HG03342 (cell line): ENCODE measurements at regions not wholly inside any gene's neighbourhood (a gene's known extent, or its start where the extent isn't known, plus 50 kb on each side); places are given as distances from the start of the nearest gene placed in this dataset.
A peak's percentile ranks its signal among the peaks of the same experiment; 100 is the strongest.

ENCODE experiments used
- ATAC-seq: cut with Tn5 transposase; IDR thresholded peaks from one replicate; pipeline ENCODE4 v1.9.1; 2021; ENCODE audit warnings: mild to moderate bottlenecking, moderate library complexity; ENCODE audit not compliant: unreplicated experiment

- peak; percentile 90 for ATAC-seq
Observed at GRCh38 chr9:73219985-73220626, 68.4 kb downstream of the ANXA1 start.

- no peak for ATAC-seq
Observed at GRCh38 chr9:73223594-73223993, 71.9 kb downstream of the ANXA1 start.

GRCh38 chr9:73229543-73229942, 77.9 kb downstream of the ANXA1 start:
- no peak for ATAC-seq

DNA sequence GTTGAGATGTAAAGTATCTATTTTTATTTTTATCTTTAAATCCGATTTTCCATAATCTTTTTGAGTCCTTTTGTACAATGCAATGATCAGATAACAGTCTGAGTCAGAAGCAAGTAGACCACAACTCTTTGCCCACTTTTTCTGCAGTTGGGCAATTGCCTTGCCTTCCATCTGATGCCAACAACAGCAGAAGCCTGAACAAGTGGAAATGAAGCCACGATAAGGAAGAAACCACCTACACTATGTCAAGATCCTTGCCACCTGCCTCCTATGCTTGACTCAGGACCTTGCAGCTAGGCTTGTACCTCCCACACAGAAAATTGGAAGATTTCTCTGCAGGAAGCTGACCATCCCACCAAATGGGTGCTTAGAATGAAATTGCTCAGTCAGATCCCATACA, 78.6 kb downstream of the ANXA1 start:
- ATAC-seq = no peak

DNA sequence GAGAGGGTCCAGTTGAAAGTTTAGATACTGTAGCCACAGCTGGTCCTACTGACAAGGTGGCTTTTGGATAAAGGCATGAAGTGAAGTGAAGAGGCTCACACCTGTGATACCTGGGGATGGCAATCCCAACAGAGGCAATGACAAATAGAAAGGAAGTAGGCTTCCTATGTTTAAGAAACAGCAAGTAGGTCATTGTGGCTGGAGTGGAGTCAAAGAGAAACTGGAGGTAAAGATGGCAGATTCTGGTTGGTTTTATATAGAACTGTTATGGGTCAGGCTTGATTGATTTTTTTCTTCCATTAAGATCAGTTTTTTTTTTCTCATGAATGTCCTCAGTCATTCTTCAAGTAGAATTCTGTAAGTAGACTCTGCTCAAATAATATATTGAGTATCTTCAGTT, 79.5 kb downstream of the ANXA1 start:
- ATAC-seq = no peak

DNA sequence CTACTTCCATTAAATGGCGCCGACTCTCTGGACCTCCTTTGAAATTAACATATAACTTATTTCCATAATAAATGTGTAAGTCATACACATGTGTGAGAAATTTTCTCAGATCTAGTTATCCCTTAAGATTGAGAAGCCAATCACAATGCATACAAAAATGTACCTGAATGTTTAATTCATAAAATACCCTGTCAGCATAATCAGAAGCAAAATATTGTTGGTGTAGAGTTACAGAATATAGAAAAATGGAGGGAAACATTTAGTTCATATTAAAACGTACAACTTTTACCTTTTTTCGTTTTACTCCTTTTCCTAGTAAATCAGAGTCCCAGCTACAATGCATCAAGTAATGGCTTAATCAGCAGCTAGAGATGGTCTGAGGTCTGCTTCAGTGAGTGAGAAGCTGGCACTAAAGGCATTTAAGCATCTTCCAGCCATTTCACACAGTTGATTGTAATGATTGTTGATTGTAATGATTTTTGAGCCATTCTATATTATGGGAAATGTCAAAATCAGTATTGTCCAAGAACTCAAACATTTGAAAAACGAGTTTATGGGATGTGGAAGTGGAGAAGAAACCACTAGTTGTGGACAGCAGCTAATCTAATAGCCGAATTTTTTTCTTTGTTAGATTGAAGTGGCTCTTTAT, 81.8 kb downstream of the ANXA1 start:
- ATAC-seq = no peak

GRCh38 chr9:73234008-73234360, 82.3 kb downstream of the ANXA1 start:
- ATAC-seq = no peak

DNA sequence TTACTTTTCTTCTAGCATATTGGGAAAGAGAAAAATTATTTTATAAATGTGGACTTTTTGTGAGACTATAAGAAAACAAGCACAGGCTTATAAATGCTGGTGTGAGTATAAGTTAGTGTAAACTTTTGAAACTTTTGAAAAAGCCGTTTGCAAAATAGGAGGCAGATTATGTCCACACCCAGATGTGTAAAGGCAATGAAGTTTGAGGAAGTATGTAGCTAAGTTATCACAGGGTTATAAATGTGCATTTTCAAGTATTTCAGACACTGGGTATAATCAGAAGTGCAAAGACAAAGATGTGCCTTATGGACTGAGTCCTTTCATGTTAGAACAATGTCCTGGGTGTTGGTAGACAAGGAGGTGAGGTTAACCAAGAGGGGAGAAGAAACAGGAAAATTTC, 85.5 kb downstream of the ANXA1 start:
- ATAC-seq = no peak

GRCh38 chr9:73239570-73240265, 88.1 kb downstream of the ANXA1 start:
- no peak for ATAC-seq

DNA sequence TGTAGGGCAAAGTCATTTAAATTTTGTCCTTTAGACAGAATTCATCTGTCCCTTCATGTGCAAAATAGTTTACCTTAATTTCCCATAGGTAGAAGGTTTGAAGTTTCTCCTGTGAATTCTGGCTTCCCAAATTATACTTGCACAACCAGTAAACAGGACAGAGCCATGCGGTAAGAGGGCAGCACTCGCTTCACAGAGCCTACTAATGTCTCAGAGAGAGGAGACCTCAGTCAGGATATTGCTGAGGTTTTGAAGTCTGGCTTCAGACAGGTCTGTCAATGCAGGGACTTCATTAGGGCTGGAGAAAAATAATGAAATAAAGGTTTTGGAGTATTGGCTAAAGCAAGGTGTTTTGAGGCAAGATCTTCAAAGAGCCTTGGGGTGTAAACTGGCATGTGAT, 91.4 kb downstream of the ANXA1 start:
- no peak for ATAC-seq

DNA sequence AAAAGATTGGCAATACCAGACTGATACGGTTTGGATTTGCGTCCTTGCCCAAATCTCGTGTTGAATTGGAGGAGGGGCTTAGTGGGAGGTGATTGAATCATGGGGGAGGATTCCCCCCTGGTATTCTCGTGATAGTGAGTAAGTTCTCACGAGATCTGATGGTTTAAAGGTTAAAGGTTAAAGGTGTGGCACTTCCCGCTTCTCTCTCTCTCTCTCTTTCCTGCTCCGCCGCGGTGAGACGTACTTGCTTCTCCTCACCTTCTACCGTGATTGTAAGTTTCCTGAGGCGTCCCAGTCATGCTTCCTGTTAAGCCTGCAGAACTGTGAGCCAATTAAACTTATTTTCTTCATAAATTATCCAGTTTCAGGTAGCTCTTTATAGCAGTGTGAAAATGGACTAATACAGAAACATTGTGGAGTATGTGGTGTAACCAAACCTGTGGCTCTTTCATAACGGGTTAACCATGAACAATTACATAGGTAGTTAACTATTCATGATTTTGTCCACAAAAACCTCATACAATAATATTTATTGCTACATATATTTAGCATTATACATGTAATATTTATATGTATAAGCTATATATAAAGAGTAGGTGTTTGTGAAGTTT, 107.5 kb downstream of the ANXA1 start:
- no peak for ATAC-seq

- no peak for ATAC-seq
Observed at GRCh38 chr9:73260506-73260905, 108.8 kb downstream of the ANXA1 start.

GRCh38 chr9:73264631-73265030, 113.0 kb downstream of the ANXA1 start:
- ATAC-seq = no peak

- no peak for ATAC-seq
Observed at GRCh38 chr9:73265876-73266275, 114.2 kb downstream of the ANXA1 start.

DNA sequence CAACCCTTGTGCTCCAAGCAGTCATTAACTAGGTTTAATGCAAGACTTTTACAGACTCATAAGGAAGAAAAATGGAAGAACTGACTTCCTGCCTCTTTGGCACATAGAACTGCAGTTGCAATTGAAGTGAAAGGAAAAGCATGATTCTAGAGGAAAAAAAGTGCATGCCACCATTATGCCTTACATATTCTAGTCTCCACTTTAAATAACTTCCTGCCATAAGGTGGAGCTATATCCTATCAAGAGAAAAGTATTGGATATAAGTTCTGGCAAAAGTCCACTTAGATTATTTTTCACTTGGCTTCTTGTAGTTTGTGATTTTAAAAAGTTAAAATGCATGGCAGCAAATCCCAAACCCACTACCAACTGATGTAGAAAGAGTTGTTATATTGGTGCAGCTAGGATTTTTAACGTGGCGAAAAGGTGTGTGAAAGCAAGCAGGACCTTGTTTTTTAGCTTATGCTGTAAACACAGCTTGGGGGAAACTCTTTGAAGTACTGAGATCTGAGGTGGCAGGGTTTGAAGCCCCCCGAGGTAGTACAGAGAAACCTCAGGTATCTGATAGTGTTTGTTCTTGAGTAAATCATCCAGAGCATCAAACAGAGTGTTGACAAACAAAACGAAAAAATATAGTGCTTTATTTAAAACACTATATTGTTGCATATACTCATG, 117.9 kb downstream of the ANXA1 start:
- ATAC-seq = no peak

DNA sequence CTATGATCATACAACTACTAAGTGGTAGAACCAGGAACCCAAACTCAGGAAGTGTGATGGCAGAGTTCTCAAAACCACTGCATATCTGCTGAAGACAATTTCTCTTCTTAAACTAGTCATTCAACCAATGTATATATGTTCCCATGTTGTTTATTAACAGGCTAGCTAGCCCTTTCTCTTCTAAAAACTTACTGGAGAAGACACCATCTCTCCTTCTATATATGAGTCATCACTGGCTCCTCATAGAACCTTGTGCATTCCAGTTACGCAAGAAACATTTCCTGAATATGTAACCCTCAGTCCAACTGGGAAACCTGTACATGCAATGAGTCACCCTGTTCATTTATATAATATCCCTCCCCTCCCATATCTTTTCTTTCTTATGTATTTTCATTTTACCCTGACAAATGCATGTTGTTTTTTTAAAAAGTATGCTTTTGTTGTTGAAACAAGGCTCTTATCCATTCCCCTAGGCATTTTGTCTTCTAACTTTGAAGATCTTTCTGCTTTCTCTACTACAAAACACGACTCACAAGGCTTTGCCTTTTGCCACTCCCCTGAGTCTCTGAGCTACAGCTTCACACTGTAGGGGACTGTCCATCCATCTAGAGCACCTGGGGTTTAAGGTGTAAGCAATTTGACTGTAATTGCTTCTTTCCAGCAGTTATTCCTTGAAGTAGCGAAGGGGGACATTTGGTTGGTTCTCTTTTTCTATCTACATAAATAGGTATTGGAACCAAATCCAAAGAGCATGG, 119.5 kb downstream of the ANXA1 start:
- ATAC-seq = peak; percentile 63

DNA sequence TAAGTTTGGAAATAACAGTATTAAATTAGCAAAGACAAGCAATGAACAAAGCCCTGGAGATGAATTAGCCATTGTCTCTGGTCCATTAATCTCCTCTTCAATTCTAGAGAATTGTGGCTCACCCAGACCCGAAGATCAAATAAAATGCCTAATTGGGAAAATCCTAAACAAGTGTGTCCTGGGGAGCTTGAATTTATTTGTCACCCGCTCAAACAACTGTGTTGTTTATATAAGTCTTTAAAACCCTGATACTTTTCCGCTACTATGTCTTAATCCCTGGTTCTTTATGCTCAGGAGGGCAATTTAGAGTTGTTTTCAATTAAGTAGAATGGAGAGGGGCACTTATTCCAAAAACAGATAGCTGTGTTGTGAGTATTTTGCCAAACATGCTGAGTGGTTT, 128.4 kb downstream of the ANXA1 start:
- ATAC-seq = no peak

GRCh38 chr9:73284377-73284776, 132.7 kb downstream of the ANXA1 start:
- ATAC-seq = no peak

GRCh38 chr9:73294336-73294735, 142.7 kb downstream of the ANXA1 start:
- no peak for ATAC-seq

- no peak for ATAC-seq
Observed at GRCh38 chr9:73325983-73326382, 174.3 kb downstream of the ANXA1 start.

DNA sequence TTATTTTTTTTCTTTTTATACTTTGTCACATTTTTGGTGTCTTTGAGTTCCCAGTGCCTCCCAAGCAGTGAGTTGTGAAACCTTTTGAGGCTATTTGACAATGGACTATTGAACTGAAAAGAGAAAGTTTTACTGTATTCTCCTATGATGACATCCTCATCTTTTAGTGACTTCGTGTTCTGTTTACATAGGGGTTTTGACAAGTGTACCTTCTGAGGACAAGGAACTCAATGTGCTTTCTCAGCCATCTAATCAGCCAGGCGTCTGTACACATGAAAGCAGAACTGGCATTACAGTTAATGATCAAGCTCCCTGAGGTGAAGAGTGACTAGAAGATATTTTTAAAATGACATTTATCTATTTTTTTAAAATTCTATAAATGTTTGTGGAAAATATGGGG, 175.5 kb downstream of the ANXA1 start:
- no peak for ATAC-seq
